ENCODE measurements at regions not wholly inside any gene's neighbourhood (a gene's known extent, or its start where the extent isn't known, plus 50 kb on each side); places are given as distances from the start of the nearest gene placed in this dataset.

DNA sequence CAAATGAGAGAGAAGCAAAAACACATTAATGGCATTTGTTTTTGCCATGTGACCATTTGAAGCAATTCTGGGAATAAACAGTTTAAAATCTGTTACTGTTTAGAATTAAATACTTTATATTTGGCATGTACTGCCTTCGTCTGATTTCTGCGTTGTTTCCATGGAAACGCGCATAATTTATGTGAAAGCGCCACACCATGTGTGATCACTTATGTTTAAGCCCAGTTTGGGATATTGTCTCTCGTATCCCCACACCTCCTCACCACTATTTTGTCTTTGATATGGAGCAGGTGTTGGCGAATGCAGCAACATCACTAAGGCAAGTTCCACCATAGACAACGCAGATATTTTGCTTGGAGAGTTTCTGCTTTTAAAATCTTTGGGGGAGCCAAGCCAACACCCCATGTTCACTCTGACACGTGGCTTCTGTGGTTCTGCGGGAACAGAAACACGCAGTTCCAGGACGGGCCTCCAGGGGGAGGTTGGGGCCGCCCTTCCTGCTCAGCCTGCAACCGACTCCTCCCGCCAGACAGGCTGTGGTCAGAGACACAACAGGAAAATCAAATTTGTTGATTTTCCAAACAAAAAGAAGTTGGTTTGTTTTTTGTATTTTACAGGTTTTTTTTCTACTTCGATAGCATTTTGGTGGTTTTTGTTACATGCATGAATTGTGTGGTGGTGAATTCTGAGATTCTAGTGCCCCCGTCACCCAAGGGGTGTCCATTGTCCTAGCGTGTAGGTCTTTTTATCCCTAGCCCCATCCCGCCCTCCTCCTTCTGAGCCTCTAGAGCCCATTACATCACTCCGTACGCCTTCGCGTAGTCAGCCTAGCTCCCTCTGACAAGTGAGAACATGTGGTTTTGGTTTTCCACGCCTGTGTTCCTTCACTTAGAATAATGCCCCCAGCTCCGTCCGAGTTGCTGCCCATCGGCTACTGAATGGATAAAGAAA is 101.9 kb upstream of the SFSWAP start:
- Histone ChIP-seq H3K27ac (peak overlapping the region in 11 of 21 experiments; percentile 0 to 80 (median 65)), H3K4me3 (no peak overlapping the region)

DNA sequence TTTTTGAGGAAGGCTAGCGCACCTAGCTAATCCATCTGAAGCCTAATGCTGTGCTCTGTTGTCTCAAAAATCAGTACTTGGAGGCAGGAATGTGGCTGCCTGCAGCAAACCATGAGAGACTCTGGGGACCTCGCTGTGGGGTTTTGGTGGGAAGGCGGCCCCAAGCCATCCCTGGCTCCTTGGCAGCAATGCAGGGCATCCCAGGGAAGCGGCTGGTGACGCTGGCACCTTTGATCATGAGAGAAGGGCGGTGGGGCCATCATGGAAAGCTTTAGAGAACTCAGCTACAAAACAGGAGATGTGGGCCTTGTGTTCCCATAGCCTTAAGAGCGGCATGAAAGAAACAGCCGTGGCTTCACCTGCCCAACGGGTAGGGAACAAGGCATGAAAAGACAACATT is 101.1 kb upstream of the SFSWAP start:
- Histone ChIP-seq H3K4me3 (no peak overlapping the region), H3K27ac (peak overlapping the region in 6 of 21 experiments; percentile 0 to 75 (median 52))

DNA sequence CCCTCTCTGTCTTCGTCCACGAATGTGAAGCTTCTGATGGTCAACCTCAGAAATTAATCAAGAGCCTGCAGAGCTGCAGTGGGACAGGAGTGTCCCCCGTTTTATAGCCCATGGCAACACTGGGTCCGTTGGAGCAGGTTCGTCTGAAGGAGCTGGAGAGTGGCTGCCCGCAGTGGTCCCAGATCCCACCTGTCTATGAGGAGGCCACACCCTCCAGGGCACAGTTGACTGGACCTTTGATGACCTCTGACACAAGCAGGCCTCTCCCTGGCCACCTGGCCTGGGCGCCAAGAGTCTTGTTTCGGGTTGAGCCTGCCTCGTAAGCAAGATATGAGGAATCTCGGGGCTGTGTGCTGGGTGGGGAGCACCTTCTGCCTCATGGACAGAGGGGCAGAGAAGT is 100.7 kb upstream of the SFSWAP start:
- Histone ChIP-seq H3K4me3 (no peak overlapping the region), H3K27ac (peak overlapping the region in 2 of 21 experiments; percentile 32 to 45)

DNA sequence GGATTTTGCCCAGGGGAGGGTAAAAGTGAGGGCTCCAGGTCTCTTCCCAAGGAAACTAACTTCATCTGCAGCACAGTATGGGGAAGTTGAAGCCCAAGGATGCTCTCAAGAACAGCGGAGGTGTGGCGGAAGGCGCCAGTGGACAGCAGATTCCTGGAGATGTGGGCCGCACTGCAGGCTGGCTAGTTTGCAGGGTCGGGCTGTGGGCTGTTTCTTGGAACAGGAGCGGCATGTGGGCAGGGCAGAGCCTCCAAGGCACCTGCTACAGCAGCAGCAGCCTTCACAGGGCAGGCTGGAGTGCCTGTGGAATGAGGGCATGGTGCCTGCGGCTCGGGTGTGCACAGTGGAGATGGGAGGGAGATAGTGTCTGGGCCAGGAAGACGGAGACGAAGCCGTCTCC is 100.0 kb upstream of the SFSWAP start:
- H3K4me3 ChIP-seq = no peak overlapping the region
- no peak overlapping the region for H3K27ac ChIP-seq

DNA sequence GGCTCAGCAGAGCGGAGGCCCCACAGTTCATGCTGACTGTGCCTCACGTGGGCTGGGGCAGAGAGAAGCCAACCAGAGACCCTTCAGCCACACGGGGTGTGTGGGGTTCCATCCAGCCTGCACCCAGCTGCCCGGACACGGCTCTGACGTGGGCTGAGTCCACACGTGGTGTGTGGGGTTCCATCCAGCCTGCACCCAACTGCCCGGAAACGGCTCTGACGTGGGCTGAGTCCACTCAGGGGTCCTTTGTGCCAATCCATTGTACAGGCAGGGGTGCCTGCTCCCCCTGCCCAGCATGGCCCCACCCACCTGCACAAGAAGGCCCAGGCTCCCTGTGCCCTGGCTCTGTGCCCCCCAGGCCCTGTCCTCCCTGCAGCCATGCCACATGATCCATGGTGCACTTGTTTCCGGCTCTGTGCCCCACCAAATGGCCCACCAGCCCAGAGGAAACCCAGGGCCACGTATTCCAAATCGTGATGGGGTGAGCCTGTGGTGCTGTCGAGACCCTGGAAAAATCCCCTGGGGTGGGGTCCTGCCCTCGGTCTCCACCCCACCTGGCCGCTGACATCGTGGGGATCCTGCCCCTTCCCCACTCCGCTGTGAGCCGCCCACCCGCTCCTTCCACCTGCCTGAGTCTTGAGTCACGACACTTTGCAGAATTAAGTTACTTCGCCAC is 99.3 kb upstream of the SFSWAP start:
- no peak overlapping the region for H3K27ac ChIP-seq
- H3K4me3 ChIP-seq = no peak overlapping the region

DNA sequence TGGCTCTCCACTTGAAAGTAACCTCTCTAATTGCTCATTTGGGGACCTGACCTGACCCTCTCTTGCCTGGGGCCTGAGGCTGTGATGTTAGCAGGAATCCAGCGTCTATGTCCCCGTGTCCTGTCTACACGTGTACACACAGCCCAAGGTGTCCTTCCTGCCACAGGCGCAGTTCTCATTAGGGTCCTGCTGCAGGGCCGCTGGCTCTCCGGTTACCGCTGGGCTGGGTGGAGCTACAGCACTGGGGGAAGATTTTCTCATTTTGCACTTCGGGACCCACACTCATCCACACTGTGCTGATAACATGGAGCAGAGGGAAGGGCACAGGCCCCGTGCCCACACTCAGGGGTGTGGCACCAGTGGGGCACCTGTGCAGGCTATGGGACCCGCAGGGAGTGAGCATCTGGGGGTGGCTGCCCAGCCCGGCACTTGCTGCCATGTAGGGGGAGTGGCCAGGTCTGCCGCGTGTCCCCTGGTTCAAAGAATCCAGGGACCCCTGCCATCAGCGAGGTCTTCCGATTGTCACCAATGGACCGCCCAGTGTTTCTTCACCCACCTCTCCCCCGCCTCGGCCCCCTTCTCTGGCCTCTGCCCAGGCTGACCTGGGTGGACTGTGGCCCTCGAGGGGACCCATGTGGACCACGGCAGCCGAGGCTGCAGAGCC is 98.7 kb upstream of the SFSWAP start:
- Histone ChIP-seq H3K4me3 (no peak overlapping the region), H3K27ac (no peak overlapping the region)

DNA sequence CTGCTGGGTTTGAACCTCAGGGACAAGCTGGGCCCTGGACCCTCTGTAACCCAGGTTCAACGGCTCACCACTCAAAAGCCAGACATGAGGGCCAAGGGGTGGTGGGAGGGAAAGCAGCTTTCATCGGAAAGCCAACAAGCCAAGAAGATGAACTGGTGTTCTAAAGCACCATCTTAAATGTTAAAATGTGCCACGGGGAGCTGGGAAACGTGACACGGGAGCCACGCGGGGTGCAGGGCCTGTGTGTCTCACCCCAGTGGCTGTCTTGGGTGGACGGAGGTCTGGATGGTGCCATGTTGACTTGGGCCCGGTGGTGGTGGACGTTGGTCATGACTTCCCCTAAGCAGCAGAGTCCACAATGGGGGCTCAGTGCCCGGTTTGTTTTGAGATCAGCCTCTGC is 97.7 kb upstream of the SFSWAP start:
- no peak overlapping the region for H3K4me3 ChIP-seq
- H3K27ac ChIP-seq = no peak overlapping the region

DNA sequence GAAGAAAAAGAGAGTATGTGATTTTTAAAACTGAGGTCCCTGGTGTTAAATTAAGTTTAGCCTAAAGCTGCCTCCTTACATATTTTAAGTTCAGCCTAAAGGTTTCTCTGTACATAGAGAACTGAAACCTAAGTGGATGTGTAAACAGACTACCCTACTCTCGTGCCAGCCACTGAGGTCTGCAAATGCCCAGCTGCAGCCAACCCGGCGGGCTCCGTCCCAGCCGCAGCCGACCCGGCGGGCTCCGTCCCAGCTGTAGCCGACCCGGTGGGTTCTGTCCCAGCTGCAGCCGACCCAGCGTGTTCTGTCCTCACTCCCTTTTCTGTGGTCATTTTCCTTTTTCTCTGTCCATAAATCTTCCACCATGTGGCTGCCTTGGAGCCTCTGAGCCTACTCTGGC is 97.2 kb upstream of the SFSWAP start:
- no peak overlapping the region for H3K4me3 ChIP-seq
- no peak overlapping the region for H3K27ac ChIP-seq

DNA sequence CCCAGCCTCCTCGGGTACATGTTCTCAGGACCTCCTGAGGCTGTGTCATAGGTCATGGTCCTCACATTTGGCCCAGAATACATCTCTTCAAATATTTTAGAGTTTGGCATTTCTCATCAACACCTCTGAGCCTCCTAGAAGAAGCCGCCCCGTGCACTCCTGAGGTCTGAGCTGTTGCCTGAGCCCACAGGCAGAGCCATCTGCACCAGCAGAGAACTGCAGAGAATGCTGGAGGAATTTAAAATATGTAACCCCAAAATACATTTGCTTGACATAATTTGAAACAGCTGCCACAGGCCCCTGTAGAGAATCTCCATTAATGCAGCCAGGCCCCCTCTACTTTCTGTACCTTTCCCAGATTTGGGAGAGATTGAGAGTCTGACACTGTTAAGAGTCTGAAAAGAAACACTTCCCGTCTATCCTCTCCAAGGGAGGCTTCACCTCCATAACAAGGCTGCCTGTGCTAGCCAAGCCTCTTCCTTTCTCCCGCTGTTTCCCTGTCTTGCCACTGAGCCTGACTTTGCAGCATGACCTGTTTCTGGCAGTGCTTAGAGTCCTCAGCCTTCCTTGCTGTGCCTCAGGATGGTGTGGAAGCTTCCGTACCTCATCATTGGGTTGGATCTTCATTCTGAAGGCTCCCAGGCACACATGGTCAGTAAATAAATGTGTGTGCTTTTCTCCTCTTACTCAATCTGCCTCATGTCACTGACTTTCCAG is 95.4 kb upstream of the SFSWAP start:
- H3K27ac ChIP-seq = no peak overlapping the region
- H3K4me3 ChIP-seq = no peak overlapping the region

DNA sequence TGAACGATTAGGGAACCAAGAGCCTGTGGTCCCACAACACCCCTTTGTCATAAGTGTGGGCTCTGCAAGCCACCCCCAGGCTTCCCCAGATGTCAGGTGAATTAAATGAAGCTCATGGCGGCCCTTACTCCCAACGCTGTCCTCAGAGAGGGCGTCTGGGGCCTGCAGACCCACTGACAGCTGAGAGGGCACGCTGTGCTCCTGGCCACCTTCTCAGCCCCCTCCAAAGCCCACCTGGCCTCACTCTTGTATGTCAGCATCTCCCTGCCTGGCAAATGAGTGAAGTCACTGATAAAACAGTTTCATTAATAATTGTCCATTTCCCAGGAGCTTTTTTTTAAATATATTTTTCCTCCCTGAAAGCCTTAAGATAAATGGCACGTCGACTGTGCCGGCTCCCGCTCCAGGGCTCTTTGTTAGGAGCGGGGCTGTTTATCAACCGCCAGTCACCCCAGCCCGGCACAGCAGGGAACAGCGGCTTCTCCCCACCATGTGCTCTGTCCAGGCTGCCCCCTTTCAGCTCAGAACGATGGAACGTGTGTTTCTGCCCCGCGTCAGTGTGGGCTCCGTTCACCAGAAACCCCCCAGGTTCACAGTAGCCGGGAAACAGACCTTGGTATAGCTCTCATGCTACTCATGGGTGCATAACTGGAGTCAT is 94.7 kb upstream of the SFSWAP start:
- H3K4me3 ChIP-seq = no peak overlapping the region

DNA sequence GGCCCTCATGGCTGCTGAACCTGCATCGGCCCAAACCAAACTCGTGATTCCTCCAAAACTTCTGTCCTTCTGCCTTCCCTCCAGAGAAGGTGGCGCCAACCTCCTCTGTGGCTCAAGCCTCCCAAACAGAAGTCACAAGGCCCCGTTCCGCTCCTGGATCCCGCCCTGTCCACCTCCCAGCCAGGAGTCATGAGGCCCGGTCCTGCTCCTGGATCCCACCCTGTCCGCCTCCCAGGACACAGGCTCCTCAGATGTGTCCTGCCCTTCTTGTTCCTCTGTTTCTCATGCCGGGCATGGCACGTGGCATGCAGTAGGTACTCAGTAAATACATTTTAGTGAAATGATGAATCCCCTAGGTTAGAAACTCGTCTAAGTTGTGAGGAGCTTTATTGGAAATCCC is 94.2 kb upstream of the SFSWAP start:
- H3K27ac ChIP-seq = no peak overlapping the region
- no peak overlapping the region for H3K4me3 ChIP-seq

More for the DNA sequence above, 94.7 kb upstream of the SFSWAP start:
- no peak overlapping the region for H3K27ac ChIP-seq

DNA sequence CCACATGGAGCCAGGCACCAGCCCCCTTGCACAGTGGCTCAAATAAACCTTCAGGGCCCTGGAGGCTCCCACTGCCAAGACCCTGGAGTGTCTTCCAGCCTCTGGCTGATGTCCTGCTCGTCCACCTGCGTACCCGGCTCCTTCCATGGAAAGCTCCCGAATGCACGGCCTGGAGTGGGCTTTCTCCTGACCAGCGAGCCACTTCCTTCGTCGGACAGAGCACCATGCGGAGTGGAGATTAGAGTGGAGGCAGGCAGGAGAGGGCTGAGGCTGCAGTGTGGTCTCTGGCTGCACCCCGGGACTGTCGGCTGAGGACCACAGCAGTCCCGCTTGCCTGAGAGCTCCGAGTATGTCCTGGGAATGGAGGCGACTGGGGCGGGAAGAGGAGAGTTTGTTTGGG is 93.7 kb upstream of the SFSWAP start:
- H3K4me3 ChIP-seq = no peak overlapping the region
- no peak overlapping the region for H3K27ac ChIP-seq

DNA sequence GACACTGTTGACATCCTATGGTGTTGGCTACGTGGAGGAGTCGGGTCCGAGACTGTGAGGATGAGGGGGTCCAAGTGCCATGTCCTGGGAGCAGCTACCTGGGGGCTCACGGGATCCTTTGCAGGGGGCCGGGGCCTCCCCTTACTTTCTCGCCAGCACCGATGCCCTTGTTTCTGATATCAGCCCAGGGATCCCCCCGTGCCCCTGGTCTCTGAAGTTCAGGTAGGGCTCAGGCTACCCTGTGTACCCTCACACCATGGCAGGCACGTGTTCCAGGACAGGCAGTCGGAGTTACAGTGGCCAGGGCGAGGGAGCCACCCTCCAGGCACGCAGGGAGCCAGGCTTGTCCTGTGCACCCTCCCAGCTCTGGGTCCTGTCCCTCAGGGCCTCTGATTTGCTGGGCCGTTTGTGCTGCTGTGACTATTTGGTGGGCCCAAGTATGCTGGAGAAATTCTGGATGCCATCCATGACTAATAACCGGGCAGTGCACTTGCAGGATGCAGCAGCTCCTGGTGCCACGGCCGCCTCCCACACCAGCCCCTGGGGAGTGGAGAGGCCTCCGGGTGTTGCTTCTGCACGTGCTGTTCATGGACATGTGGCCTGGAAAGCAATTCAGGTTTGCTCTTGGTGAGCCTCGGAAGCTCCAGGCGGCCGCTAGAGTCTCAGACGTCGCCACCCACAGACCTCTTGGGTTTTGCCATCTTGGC is 93.1 kb upstream of the SFSWAP start:
- Histone ChIP-seq H3K4me3 (no peak overlapping the region), H3K27ac (no peak overlapping the region)

DNA sequence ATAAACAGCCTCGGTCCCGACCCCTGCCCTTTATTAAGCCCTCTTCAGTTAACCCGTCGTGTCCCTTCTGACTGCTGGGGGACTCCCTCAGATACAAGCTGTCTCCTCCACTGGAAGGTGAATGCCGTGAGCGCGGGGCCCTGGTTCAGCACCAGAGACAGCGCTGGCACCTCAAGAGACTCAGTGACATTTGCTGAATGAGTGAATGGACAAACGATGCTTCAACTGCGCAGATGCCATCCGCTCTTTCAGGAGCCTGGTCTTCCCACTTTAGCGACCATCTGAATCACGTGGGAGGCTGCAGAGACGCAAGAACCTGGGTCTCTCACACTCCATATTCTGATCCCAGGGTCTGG is 92.6 kb upstream of the SFSWAP start:
- no peak overlapping the region for H3K4me3 ChIP-seq
- H3K27ac ChIP-seq = no peak overlapping the region

DNA sequence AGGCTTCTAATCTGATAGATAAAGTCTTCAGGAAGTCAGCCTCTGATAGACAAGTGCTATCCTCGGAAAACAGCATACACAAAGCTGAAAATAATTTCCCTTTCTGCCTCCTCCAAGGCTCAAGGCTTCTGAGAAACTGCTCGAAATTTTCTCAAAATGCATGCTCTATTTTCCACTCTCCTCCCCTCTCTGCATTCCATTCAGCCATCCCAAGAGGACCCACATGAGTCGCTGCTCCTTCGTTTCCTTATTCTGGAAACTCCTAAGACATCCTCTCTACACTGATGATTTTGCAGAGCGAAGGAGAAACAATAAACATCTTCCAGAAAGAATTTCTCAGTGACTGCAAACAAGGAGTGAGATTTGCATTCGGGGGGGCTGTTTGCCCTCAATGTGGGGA is 92.2 kb upstream of the SFSWAP start:
- Histone ChIP-seq H3K27ac (no peak overlapping the region), H3K4me3 (no peak overlapping the region)

DNA sequence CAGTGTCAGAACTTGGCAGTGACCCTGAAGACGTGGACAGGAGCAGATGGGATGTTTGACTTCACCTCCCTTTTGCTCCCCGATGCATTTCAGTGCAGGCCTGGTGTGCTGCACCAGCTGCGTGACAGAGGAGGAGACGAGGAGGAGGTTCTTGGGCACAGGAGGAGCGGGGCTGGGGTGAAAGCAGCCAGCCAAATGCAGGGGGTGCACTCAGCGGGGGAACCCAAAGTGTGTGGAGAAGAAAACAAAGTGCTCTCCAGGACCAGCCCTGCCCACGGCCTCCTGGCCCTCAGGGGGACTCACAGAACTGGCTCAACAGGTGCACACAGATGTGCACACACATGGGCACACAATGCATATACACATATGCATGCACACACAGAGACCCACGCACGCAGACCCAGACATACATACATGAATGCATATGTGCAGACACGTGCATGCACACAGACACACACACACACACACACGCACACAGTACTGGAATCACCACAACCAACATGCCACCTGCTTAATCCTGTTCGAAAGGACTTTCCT is 91.7 kb upstream of the SFSWAP start:
- no peak overlapping the region for H3K27ac ChIP-seq
- no peak overlapping the region for H3K4me3 ChIP-seq

DNA sequence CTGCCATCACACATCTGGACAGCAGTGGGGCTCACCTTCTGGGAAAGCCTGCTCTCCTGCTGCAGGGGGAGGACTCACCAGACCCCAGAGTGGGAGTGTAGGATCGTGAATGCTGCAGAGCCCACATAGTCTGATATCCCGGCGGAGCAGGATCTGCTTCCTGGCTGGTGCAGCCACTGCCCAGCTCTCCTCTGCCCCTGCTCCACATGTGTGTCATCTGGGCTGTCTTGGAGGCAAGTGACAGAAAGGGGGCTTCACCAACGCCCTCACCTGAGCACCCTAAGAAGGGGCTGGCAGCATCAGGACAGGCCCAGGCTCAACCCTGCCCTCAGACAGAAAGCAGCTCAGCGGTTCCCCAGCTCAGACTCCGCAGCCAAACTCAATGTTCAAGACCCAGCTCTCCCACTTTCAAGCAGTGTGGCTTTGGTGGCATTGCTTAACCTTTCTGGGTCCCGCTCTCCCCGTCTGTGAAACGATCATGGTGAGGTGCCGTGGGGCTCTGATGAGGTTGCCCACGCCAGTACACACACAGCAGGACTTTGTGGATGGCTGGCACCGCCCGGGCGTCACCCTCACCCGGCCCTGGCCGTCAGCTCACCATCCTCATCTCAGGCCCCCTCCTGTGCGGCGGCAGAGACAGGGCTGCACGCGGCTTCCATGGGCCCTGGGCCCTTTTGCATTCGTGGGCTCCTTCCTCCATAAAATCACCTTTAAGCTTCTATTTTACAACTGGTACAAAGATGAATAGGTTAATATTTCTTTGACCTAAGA is 91.0 kb upstream of the SFSWAP start:
- Histone ChIP-seq H3K27ac (no peak overlapping the region), H3K4me3 (no peak overlapping the region)

DNA sequence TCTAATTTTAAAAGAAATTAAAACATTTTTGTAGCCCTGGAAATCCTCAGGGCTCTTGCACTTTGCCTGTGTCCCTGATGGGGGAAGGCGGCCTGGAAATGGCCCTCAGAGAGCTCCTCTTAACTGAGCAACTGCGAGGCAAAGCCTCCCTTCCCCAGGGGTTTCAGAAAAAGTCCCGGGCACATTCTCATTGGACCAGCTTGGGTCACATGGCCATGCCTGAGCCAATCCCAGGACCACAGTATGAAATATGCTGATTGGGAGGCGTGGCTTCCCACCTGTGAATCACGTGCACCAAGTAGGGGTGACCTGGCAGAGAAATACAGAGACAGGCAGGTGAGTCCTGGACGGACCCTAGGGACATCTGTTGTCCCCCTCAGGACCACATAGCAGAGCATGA is 90.4 kb upstream of the SFSWAP start:
- H3K4me3 ChIP-seq = no peak overlapping the region
- no peak overlapping the region for H3K27ac ChIP-seq

Measured in skin epidermis (tissue), 12 donors.